VCaP (cell line): ENCODE measurements at regions not wholly inside any gene's neighbourhood (a gene's known extent, or its start where the extent isn't known, plus 50 kb on each side); places are given as distances from the start of the nearest gene placed in this dataset.

Experiments
- H3K27ac ChIP-seq: fragments of 450-650 bp; 2 replicates; pipeline ENCODE4 v1.5.1; 2017
- CTCF ChIP-seq: fragments of 450-650 bp; conservative IDR thresholded peaks from 2 replicates; pipeline ENCODE4 v1.5.1; 2017; ENCODE audit warnings: mild to moderate bottlenecking, moderate library complexity

GRCh38 chr16:62648256-62648655, 612.0 kb upstream of the CDH8 start:
- H3K27ac ChIP-seq: no peak overlapping the region
- TF ChIP-seq CTCF: no peak

DNA sequence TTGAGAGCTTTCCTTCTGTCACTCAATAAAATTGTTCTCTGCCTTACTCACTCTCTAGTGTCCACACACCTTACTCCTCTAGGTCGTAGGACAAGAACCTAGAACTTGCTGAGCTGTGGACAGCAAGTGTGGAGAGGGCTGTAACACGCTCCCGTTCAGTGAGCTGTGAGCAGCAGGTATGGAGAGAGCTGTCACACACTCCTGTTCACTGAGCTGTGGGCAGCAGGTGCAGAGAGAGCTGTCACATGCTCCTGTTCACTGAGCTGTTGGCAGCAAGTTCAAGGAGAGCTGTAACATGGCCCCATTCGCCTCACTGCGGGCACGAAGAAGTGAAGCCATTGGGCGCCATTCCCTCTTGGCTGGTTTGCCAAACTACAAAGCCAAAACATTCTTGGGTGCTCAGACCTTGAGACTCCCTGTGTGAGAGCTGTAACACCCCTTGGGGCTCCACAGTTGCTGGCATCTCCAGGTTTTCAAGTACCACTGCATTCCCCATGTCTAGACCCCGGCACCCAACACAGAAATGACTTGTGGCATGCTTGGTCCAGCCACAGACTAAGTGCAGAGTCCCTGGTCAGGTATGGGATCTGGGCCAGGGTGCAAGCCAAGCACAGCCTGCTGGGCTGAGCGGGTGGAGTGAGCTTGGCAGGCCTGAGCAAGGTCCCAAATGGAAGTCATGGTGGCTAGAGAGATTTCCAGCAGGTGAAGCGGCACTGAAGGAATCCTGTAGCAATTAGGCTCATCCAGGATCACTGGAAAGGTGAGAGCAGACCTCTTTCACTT, 608.0 kb upstream of the CDH8 start:
- H3K27ac ChIP-seq: no peak overlapping the region
- TF ChIP-seq CTCF: no peak

DNA sequence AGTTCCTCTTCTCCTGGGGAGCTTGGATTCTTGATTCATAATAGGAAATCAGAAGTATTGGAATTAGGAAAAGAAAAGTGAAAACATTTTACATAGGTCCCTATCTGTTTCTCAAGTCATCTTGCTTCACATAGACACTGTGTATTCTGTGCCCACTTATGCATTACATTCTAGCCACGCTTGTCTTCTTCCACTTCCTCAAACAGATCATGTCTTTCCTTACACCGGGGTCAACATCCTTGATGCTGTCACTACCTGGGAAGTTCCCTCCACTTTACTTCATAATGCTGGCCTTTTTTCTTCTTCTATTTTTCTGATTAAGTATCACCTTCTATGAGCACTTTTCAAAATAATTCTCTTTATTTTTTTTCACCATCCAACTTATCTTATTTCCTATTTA, 606.4 kb upstream of the CDH8 start:
- TF ChIP-seq CTCF: no peak

DNA sequence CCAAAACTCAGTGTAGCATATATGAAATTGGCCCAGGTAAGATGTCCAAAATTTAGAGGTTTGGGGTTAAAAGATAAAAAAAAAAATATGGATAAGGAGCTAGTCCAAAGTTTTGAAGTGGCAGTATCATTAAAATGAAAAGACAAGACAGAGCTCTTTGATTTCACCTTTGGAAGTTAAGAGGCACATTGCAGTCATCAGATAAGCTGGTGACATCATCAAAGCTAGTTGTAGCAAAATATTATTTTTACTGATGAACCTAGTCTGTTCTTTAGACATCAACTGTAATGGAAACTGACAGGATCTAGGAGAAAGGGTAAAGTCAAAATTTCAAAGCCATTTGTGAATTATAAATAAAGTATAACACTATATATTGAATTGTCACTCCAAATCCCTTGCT, 603.7 kb upstream of the CDH8 start:
- no peak for TF ChIP-seq CTCF
- H3K27ac ChIP-seq: no peak overlapping the region

More for the DNA sequence above, 606.4 kb upstream of the CDH8 start:
- no peak overlapping the region for H3K27ac ChIP-seq

- no peak overlapping the region for H3K27ac ChIP-seq
- no peak for TF ChIP-seq CTCF
Observed at GRCh38 chr16:62638964-62639870, 603.0 kb upstream of the CDH8 start.

DNA sequence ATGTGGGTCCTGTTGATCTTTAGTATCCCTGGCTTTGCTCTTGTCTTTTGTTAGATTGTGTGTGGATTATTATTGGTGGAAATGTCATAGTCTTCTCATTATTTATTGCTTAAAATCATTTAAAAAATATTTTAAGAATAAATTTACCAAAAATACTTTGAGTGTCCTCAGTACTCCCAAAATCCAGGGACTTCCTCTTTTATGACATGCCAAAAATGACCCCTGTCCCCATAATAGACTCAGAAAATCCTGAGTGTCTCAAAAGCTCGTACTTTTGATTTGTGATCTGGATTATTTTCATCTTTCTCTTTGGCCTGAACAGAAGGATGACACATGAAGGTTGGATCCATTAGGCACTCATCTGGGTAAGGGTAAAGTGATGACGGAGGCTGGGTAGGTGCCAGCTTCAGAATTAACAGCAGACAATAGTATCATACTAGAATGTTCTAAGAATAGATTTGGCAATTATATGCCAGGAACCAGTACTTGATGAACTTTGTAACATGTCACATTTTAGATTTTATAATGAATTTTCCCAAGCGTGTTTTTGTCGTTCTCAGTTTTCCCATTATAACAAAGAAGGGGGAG, 602.2 kb upstream of the CDH8 start:
- H3K27ac ChIP-seq: no peak overlapping the region
- TF ChIP-seq CTCF: no peak

DNA sequence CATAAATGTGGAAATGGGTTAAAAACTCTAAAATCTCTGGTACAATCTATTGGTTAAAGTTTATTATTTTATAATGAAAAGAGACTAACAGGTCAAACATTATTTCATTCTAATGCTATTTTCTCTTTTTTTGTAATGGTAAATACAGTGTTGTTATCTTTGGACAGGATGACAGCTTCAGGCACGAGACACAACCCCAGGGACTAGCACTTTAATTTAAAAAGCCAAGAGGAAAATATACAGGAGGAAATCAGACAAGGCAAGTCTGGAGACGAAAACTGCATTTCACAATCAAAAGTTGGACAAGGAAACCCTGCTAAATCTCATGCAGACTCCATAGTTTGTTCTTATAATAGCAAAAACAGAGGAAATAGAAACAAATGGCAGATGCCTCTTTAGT, 589.1 kb upstream of the CDH8 start:
- no peak overlapping the region for H3K27ac ChIP-seq
- TF ChIP-seq CTCF: no peak
